Neural progenitor cell (in vitro differentiated cells): ENCODE measurements at regions not wholly inside any gene's neighbourhood (a gene's known extent, or its start where the extent isn't known, plus 50 kb on each side); places are given as distances from the start of the nearest gene placed in this dataset.
A peak's percentile ranks its signal among the peaks of the same experiment; 100 is the strongest.

Experiments
- DNase-seq: peaks from one replicate; pipeline ENCODE4 v3.0.0-alpha.2; 2016; ENCODE audit warnings: low spot score
- H2AFZ ChIP-seq: fragments of 200-600 bp; sonication (generic); replicated peaks from 2 replicates; pipeline ENCODE4 v1.6.1; 2016; ENCODE audit warnings: antibody characterized with exemption
- H3F3A ChIP-seq: fragments of 200-600 bp; sonication (generic); 2 replicates; pipeline ENCODE4 v1.6.1; 2016; ENCODE audit warnings: antibody characterized with exemption, low read depth
- H3K27ac ChIP-seq: fragments of 200-600 bp; sonication (generic); 2 replicates; pipeline ENCODE4 v1.5.1; 2016; ENCODE audit warnings: mild to moderate bottlenecking
- H3K27me3 ChIP-seq: fragments of 200-600 bp; sonication (generic); 2 replicates; pipeline ENCODE4 v1.6.1; 2016; ENCODE audit warnings: mild to moderate bottlenecking, moderate library complexity
- H3K36me3 ChIP-seq: fragments of 200-600 bp; sonication (generic); 2 replicates; pipeline ENCODE4 v1.5.1; 2016
- H3K4me1 ChIP-seq: fragments of 200-600 bp; sonication (generic); 2 replicates; pipeline ENCODE4 v1.6.1; 2016; ENCODE audit warnings: mixed run types
- H3K4me2 ChIP-seq: fragments of 200-600 bp; sonication (generic); 2 replicates; pipeline ENCODE4 v1.6.1; 2016
- H3K4me3 ChIP-seq: fragments of 200-600 bp; sonication (generic); 2 replicates; pipeline ENCODE4 v1.5.1; 2016
- H3K79me2 ChIP-seq: fragments of 200-600 bp; sonication (generic); 2 replicates; pipeline ENCODE4 v1.6.1; 2016; ENCODE audit warnings: low read depth
- H3K9ac ChIP-seq: fragments of 200-600 bp; sonication (generic); 2 replicates; pipeline ENCODE4 v1.6.1; 2016
- H3K9me3 ChIP-seq: fragments of 200-600 bp; sonication (generic); 2 replicates; pipeline ENCODE4 v1.5.1; 2016; ENCODE audit warnings: low read depth
- H4K20me1 ChIP-seq: fragments of 200-600 bp; sonication (generic); 2 replicates; pipeline ENCODE4 v1.6.1; 2016; ENCODE audit warnings: low read depth
- H3K27ac Mint-ChIP-seq: 3 replicates; pipeline ENCODE4 v1.8.0; 2021; ENCODE audit warnings: mixed read lengths
- H3K27me3 Mint-ChIP-seq: 2 replicates; pipeline ENCODE4 v1.8.0; 2022; ENCODE audit warnings: low read depth, mild to moderate bottlenecking, inconsistent platforms, moderate library complexity, mixed read lengths; ENCODE audit not compliant: insufficient read depth
- H3K36me3 Mint-ChIP-seq: 3 replicates; pipeline ENCODE4 v1.8.0; 2021; ENCODE audit warnings: mixed read lengths
- H3K4me1 Mint-ChIP-seq: 3 replicates; pipeline ENCODE4 v1.8.0; 2021; ENCODE audit warnings: mixed read lengths
- H3K4me3 Mint-ChIP-seq: 3 replicates; pipeline ENCODE4 v1.8.0; 2021; ENCODE audit warnings: mild to moderate bottlenecking, moderate library complexity, mixed read lengths
- H3K9me3 Mint-ChIP-seq: 3 replicates; pipeline ENCODE4 v1.8.0; 2020; ENCODE audit warnings: mixed read lengths
- EZH2 ChIP-seq: fragments of 200-600 bp; sonication (generic); IDR thresholded peaks from 2 replicates; pipeline ENCODE4 v1.6.1; 2017; ENCODE audit warnings: antibody characterized with exemption, mild to moderate bottlenecking, moderate library complexity
- EZH2phosphoT487 ChIP-seq: fragments of 200-600 bp; sonication (generic); IDR thresholded peaks from 2 replicates; pipeline ENCODE4 v1.6.1; 2017; ENCODE audit warnings: antibody characterized with exemption
- TF ChIP-seq, protein P1 (sequence below): fragments of 200-600 bp; sonication (generic); IDR thresholded peaks from 2 replicates; pipeline ENCODE4 v1.5.1; 2017; ENCODE audit warnings: antibody characterized with exemption, mild to moderate bottlenecking

DNA sequence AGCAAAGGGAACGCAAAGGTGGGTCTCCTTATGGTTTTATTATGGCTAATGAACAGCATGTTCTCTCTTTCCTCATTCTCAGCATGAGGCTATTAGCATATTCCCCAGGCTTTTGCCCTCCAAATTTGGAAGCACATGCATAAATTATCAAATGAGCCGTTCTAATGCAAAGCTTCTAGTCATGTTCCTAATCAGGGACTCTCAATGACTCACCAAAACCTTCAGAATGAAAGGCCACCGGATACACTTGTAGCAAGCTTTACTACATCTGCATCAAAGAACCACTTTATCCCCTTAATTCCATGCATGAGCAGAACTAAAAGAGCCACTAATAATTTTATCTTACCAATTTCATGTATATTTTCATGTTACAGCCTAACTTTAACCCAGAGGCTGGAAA, 310.5 kb downstream of the LRATD1 start:
- Mint-ChIP-seq H3K27me3 (no peaks in the 10 kb centered on the region), H3K9me3 (peaks cover 24% of the 10 kb centered on the region), H3K4me1 (peaks cover 5% of the 10 kb centered on the region), H3K4me3 (no peak overlapping the region), H3K36me3 (peaks cover 6% of the 10 kb centered on the region), H3K27ac (no peak overlapping the region)
- H3K27me3 ChIP-seq, result no peaks in the 10 kb centered on the region
- H3K36me3 ChIP-seq, result no peaks in the 10 kb centered on the region
- H3K4me1 ChIP-seq, result no peaks in the 10 kb centered on the region
- H3K27ac ChIP-seq, result no peak overlapping the region
- no peak overlapping the region for H3K9ac ChIP-seq
- no peak overlapping the region for H2AFZ ChIP-seq
- H3K9me3 ChIP-seq, result no peaks in the 10 kb centered on the region
- no peak overlapping the region for H3K4me2 ChIP-seq
- no peak for DNase-seq
- no peaks in the 10 kb centered on the region for H3K79me2 ChIP-seq
- no peaks in the 10 kb centered on the region for H4K20me1 ChIP-seq
- no peak overlapping the region for H3K4me3 ChIP-seq
- H3F3A ChIP-seq, result no peaks in the 10 kb centered on the region
- TF ChIP-seq EZH2 (no peak), EZH2phosphoT487 (no peak)
- TF ChIP-seq, protein P1, sequence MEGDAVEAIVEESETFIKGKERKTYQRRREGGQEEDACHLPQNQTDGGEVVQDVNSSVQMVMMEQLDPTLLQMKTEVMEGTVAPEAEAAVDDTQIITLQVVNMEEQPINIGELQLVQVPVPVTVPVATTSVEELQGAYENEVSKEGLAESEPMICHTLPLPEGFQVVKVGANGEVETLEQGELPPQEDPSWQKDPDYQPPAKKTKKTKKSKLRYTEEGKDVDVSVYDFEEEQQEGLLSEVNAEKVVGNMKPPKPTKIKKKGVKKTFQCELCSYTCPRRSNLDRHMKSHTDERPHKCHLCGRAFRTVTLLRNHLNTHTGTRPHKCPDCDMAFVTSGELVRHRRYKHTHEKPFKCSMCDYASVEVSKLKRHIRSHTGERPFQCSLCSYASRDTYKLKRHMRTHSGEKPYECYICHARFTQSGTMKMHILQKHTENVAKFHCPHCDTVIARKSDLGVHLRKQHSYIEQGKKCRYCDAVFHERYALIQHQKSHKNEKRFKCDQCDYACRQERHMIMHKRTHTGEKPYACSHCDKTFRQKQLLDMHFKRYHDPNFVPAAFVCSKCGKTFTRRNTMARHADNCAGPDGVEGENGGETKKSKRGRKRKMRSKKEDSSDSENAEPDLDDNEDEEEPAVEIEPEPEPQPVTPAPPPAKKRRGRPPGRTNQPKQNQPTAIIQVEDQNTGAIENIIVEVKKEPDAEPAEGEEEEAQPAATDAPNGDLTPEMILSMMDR, result no peak

DNA sequence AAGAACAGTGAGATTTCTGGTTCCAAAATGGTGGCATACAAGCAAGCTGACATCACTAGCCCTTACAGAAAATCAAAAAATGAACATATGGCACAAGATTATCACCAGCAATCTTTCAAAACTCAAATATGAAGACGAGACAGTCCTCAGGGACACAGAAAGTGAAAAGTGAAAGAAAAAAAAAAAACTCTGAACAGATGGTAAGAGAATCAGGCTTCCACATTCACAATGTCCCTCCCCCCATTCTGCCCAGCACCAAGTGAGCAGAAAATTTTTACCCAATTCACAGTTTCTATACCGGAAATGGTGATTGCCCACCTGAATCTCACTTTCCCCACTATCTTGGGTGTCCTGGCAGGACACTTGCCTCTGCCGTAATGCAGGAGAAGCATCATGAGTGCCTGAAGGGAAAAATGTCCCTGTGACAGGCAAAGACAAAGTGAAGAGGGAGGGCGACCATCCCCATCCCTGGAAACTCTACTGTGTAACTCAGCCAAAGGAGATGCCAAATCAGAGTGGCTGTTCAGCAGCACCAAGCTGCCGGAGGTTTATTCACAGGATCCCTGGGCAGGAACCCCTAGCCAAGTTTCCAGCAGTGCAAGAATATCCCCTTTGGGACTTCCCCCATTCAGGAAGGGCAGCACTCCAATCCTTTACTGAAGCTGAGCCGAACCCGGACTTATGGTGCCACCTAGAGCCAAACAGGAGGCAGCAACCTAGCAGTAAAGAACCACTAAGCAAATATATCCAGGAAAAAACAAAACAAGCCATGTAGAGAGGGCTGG, 312.2 kb downstream of the LRATD1 start:
- H3K4me1 ChIP-seq, result no peaks in the 10 kb centered on the region
- TF ChIP-seq, protein P1, result peak; percentile 66
- TF ChIP-seq EZH2phosphoT487 (no peak), EZH2 (no peak)
- H3K9ac ChIP-seq, result no peak overlapping the region
- H4K20me1 ChIP-seq, result no peaks in the 10 kb centered on the region
- H3K79me2 ChIP-seq, result no peaks in the 10 kb centered on the region
- H3K27ac ChIP-seq, result no peak overlapping the region
- Mint-ChIP-seq H3K36me3 (peaks cover 4% of the 10 kb centered on the region), H3K4me1 (peaks cover 5% of the 10 kb centered on the region), H3K27ac (no peak overlapping the region), H3K4me3 (no peak overlapping the region), H3K27me3 (no peaks in the 10 kb centered on the region), H3K9me3 (peaks cover 15% of the 10 kb centered on the region)
- H3K4me3 ChIP-seq, result no peak overlapping the region
- no peak overlapping the region for H2AFZ ChIP-seq
- no peaks in the 10 kb centered on the region for H3F3A ChIP-seq
- no peaks in the 10 kb centered on the region for H3K27me3 ChIP-seq
- no peak overlapping the region for H3K4me2 ChIP-seq
- DNase-seq, result peak; percentile 68
- H3K36me3 ChIP-seq, result no peaks in the 10 kb centered on the region
- no peaks in the 10 kb centered on the region for H3K9me3 ChIP-seq

DNA sequence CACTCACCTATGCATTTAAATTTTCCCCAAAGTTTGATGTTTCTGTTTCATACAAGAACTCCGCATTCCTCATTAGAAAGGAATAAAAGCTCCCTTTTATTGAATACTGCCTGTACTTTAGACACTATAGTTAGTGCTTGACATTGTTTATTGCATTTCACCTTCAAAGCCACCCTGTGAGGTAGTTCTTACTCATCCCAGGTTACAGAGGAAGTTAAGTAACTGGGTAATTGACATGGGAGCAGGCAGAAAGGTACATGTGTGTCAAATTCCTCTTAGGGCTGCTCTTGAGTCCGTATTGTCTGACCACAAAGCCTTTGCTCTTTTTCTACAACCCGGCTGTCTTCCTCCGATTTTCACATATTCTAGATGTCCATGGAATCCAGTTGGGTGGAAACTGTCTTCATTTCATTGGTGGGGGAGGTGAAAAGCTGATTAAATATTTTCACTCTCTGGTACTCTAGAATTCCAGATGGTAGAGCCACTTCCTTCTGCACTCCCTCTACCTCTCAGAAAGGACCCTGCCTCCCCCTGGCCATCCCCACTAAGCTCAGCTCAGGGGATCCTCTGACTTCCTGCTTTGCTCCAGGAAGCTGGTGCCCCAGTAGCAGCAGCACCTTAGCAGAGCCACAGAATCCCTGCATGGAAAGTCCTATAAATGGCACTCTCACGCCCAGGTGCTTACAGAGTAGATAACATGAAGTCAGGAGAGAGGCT, 319.2 kb downstream of the LRATD1 start:
- Histone ChIP-seq H3K36me3 (no peaks in the 10 kb centered on the region), H3K4me1 (no peaks in the 10 kb centered on the region), H3K27ac (no peak overlapping the region), H3K9me3 (no peaks in the 10 kb centered on the region), H3K27me3 (no peaks in the 10 kb centered on the region), H3K4me3 (no peak overlapping the region), H3K4me2 (no peak overlapping the region), H2AFZ (no peak overlapping the region), H3K79me2 (no peaks in the 10 kb centered on the region), H3K9ac (no peak overlapping the region), H3F3A (no peaks in the 10 kb centered on the region), H4K20me1 (no peaks in the 10 kb centered on the region)
- Mint-ChIP-seq H3K36me3 (no peaks in the 10 kb centered on the region), H3K27me3 (peaks cover 3% of the 10 kb centered on the region), H3K27ac (no peak overlapping the region), H3K4me3 (no peak overlapping the region), H3K4me1 (peaks cover 5% of the 10 kb centered on the region), H3K9me3 (no peaks in the 10 kb centered on the region)
- DNase-seq, result no peak
- TF ChIP-seq EZH2phosphoT487 (no peak), EZH2 (no peak)
- TF ChIP-seq, protein P1, result no peak
